Tibial nerve (tissue), 4 donors: ENCODE measurements at regions not wholly inside any gene's neighbourhood (a gene's known extent, or its start where the extent isn't known, plus 50 kb on each side); places are given as distances from the start of the nearest gene placed in this dataset.

Experiments
- DNase-seq, 2 donors: peaks; one replicate each; pipeline ENCODE4 v3.0.0-alpha.2; 2019; ENCODE audit warnings: low spot score in 2 of 2
- H3K27ac ChIP-seq, 4 donors: fragments of 200-600 bp; sonication (generic) in 3 of 4; one replicate each; pipeline ENCODE4 v1.5.1; 2017 to 2019; ENCODE audit warnings: mild to moderate bottlenecking in 1 of 4
- H3K27me3 ChIP-seq, 2 donors: fragments of 200-600 bp; sonication (generic) in 1 of 2; one replicate each; pipeline versions ENCODE4 v1.5.1 to v1.6.0; 2017 to 2019
- H3K36me3 ChIP-seq, 3 donors: fragments of 200-600 bp; sonication (generic); one replicate each; pipeline ENCODE4 v1.5.1; 2018 to 2019
- H3K4me1 ChIP-seq, 4 donors: fragments of 200-600 bp; sonication (generic) in 3 of 4; one replicate each; pipeline ENCODE4 v1.5.1; 2017 to 2019
- H3K4me3 ChIP-seq, 4 donors: fragments of 200-600 bp; sonication (generic) in 3 of 4; one replicate each; pipeline ENCODE4 v1.5.1; 2017 to 2019; ENCODE audit warnings: mild to moderate bottlenecking in 1 of 4, moderate library complexity in 1 of 4
- H3K9me3 ChIP-seq, 4 donors: fragments of 200-600 bp; sonication (generic) in 3 of 4; one replicate each; pipeline ENCODE4 v1.5.1; 2017 to 2019
- EP300 ChIP-seq, 2 donors: sonication (generic); formaldehyde crosslinking; IDR thresholded peaks; one replicate each; pipeline ENCODE4 v1.6.1; 2017; ENCODE audit warnings: antibody characterized with exemption in 2 of 2, mild to moderate bottlenecking in 1 of 2
- POLR2A ChIP-seq, 2 donors: fragments of 450-650 bp; IDR thresholded peaks; one replicate each; pipeline ENCODE4 v1.6.1; 2017; ENCODE audit warnings: antibody characterized with exemption in 2 of 2, mild to moderate bottlenecking in 2 of 2, moderate library complexity in 2 of 2
- WGBS, 2 donors: methylation state at CpG; one replicate each; pipeline ENCODE4 v1.1.5; 2018; 5-methylcytosine and 5-hydroxymethylcytosine counted together
- TF ChIP-seq, protein P1 (sequence below), 5 experiments: fragments of 200-600 bp in 3 of 5; fragments of 450-650 bp in 2 of 5; sonication (generic) in 3 of 5; IDR thresholded peaks; one replicate each; pipeline ENCODE4 v1.5.1; 2016 to 2019; ENCODE audit warnings: antibody characterized with exemption in 5 of 5, mild to moderate bottlenecking in 3 of 5, moderate library complexity in 2 of 5

DNA sequence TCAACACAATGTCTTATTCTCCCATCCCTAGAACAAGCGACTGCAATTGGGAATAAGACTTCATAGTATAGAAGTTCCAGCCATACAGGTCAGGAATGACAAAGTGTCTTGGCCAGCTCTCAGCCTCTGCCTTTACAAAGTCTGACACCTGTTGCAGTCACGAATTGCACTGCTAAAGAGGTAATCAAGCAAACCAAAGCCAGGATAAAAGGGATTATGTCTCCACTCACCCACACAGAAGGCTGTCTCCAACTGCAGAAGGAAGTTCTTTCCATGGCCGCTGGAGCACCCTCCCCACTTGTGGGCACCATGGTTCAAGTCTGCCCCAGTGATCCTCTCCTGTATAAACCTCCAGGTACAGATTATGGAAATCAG, 114.8 kb upstream of the PKDCC start:
- H3K27ac ChIP-seq, result peak overlapping the region; percentile 16 to 83 (median 49)
- TF ChIP-seq, protein P1, sequence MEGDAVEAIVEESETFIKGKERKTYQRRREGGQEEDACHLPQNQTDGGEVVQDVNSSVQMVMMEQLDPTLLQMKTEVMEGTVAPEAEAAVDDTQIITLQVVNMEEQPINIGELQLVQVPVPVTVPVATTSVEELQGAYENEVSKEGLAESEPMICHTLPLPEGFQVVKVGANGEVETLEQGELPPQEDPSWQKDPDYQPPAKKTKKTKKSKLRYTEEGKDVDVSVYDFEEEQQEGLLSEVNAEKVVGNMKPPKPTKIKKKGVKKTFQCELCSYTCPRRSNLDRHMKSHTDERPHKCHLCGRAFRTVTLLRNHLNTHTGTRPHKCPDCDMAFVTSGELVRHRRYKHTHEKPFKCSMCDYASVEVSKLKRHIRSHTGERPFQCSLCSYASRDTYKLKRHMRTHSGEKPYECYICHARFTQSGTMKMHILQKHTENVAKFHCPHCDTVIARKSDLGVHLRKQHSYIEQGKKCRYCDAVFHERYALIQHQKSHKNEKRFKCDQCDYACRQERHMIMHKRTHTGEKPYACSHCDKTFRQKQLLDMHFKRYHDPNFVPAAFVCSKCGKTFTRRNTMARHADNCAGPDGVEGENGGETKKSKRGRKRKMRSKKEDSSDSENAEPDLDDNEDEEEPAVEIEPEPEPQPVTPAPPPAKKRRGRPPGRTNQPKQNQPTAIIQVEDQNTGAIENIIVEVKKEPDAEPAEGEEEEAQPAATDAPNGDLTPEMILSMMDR (IDR thresholded peaks at IDR 0.05), result no peak
- TF ChIP-seq POLR2A (IDR thresholded peaks at IDR 0.05) (no peak), EP300 (IDR thresholded peaks at IDR 0.05) (no peak)
- H3K4me1 ChIP-seq, result peaks cover 4 to 83% (median 23%) of the 10 kb centered on the region in 4 donors
- H3K36me3 ChIP-seq, result no peaks in the 10 kb centered on the region
- 50 to 72% methylated on average over 3 of the region's 3 CpGs for WGBS, 2 donors
- no peaks in the 10 kb centered on the region for H3K27me3 ChIP-seq
- DNase-seq, result no peak
- no peak overlapping the region for H3K4me3 ChIP-seq
- no peaks in the 10 kb centered on the region for H3K9me3 ChIP-seq

DNA sequence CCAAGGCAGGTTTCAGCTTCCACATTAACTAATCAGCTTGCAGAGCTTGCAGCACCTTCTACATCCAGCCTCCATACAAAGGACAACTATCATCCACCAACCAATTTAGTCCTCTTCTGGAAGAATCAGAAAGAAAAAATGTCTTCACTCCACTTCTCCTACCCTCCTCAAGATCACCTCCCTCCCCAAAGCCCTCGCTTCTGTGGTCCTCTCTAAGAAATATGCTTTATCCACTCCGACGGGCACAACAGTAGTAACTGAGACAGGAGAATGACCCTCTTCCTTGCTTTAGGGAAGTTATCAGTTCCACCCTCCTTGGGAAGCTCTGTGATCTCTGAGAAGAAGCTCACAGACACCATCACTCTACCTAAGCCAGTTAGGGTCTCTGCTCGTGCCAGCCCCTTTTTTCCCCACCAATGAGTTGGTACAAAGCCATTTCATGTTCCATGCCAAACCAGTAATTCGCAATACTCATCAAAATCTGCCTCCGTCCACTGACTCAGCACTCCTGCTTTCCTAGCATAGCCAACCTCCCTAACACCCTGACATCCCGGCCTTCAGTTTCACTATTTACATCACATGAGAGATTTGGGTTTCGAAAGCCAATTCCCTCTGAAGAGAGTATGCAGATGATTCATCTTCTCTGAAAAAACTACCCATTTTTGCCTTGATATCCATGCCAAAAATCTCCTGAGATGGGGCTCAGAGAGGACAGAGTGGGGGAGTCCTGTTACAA, 114.1 kb upstream of the PKDCC start:
- peak in 1 of 2 donors; percentile 62 for DNase-seq
- TF ChIP-seq, protein P1 (IDR thresholded peaks at IDR 0.05), result no peak
- TF ChIP-seq EP300 (IDR thresholded peaks at IDR 0.05), result peak in 1 of 2 donors; percentile 89
- no peaks in the 10 kb centered on the region for H3K36me3 ChIP-seq
- no peak overlapping the region for H3K4me3 ChIP-seq
- no peaks in the 10 kb centered on the region for H3K9me3 ChIP-seq
- H3K4me1 ChIP-seq, result peaks cover 4 to 83% (median 23%) of the 10 kb centered on the region in 4 donors
- no peaks in the 10 kb centered on the region for H3K27me3 ChIP-seq
- WGBS, 2 donors, result 47 to 50% methylated on average over 8 of the region's 8 CpGs
- peak overlapping the region; percentile 54 to 83 (median 75) for H3K27ac ChIP-seq

DNA sequence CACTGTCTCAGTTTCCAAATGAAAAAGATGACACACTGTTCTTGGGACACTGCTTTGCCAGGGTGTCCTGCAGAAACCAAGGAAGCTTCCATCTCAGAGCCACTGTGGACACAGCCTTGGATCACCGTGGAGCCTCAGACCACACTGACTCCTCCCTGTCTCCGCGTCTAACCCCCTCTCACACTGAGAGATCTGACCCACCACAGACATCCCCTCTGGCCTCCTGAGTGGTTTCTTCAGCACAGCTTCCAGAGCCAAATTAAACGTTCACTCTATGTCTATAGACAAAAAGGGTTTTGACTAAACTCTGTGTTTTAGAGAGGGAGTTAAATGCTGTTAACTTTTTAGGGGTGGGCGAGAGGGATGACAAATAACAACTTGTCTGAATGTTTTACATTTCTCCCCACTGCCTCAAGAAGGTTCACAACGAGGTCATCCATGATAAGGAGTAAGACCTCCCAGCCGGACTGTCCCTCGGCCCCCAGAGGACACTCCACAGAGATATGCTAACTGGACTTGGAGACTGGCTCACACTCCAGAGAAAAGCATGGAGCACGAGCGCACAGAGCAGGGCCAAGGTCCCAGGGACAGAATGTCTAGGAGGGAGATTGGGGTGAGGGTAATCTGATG, 113.4 kb upstream of the PKDCC start:
- Histone ChIP-seq H3K27ac (peak overlapping the region; percentile 54 to 83 (median 75)), H3K4me3 (no peak overlapping the region), H3K27me3 (no peaks in the 10 kb centered on the region), H3K4me1 (peaks cover 4 to 87% (median 24%) of the 10 kb centered on the region in 4 donors), H3K9me3 (no peaks in the 10 kb centered on the region), H3K36me3 (no peaks in the 10 kb centered on the region)
- no peak for DNase-seq
- 26 to 28% methylated on average over 10 of the region's 10 CpGs for WGBS, 2 donors
- TF ChIP-seq, protein P1 (IDR thresholded peaks at IDR 0.05), result no peak
- TF ChIP-seq EP300 (IDR thresholded peaks at IDR 0.05), result no peak
- no peak for TF ChIP-seq POLR2A (IDR thresholded peaks at IDR 0.05)

DNA sequence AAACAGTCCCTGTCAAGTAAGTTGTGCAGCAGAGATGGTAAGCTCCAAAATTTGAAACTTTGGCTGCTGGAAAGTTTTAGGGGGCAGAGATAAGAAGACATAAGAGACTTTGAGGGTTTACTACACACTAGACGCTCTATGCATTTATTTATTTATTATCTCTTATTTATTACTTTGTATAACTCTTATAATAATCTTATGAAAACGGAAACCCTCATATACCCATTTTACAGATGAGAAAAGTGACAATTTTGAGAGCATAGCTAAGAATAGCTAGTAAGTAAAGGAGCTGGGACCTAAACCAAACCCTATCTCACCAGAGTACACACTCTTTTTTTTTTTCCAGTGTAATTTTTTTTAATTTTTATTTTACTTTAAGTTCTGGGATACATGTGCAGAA, 112.8 kb upstream of the PKDCC start:
- no peaks in the 10 kb centered on the region for H3K36me3 ChIP-seq
- no peak for DNase-seq
- TF ChIP-seq EP300 (IDR thresholded peaks at IDR 0.05) (no peak), POLR2A (IDR thresholded peaks at IDR 0.05) (no peak)
- TF ChIP-seq, protein P1 (IDR thresholded peaks at IDR 0.05), result no peak
- H3K27ac ChIP-seq, result peak overlapping the region in 3 of 4 donors; percentile 73 to 83 (median 77)
- WGBS, 2 donors, result 85 to 92% methylated on average over 2 of the region's 2 CpGs
- no peak overlapping the region for H3K4me3 ChIP-seq
- H3K27me3 ChIP-seq, result no peaks in the 10 kb centered on the region
- H3K4me1 ChIP-seq, result peaks cover 4 to 93% (median 26%) of the 10 kb centered on the region in 4 donors
- H3K9me3 ChIP-seq, result no peaks in the 10 kb centered on the region

DNA sequence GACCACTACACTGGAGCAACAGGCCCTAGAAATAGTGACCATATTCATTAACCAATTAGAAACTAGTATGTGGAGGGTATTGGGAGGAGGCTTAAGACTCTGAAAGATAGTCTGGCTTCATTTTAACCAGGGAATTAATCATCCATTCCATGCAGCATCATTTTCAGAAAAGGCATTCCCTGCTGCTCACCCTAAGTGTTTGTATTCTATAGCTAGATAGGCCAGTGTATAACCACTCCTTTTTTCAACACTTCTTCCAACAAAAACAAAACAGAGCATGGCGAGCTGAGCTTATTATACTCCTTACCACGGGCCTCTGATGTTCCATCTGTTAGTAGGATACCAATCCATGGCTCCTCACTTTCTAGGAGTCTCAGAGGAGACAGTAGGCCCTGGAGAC, 112.0 kb upstream of the PKDCC start:
- no peak overlapping the region for H3K4me3 ChIP-seq
- no peaks in the 10 kb centered on the region for H3K9me3 ChIP-seq
- peak overlapping the region in 2 of 4 donors; percentile 78 to 80 for H3K27ac ChIP-seq
- no peak for TF ChIP-seq POLR2A (IDR thresholded peaks at IDR 0.05)
- TF ChIP-seq, protein P1 (IDR thresholded peaks at IDR 0.05), result no peak
- no peak for TF ChIP-seq EP300 (IDR thresholded peaks at IDR 0.05)
- H3K36me3 ChIP-seq, result no peaks in the 10 kb centered on the region
- 65 to 73% methylated on average over 2 of the region's 2 CpGs for WGBS, 2 donors
- DNase-seq, result no peak
- H3K4me1 ChIP-seq, result peaks cover 4 to 93% (median 32%) of the 10 kb centered on the region in 4 donors
- H3K27me3 ChIP-seq, result no peaks in the 10 kb centered on the region
